Liver (tissue), 3 donors: ENCODE measurements at regions not wholly inside any gene's neighbourhood (a gene's known extent, or its start where the extent isn't known, plus 50 kb on each side); places are given as distances from the start of the nearest gene placed in this dataset.

ENCODE experiments used
- ATF3 ChIP-seq: IDR thresholded peaks from 2 replicates; pipeline ENCODE4 v1.6.1; 2016; ENCODE audit warnings: antibody characterized with exemption
- EGR1 ChIP-seq, 2 donors: IDR thresholded peaks; 2 replicates each; pipeline ENCODE4 v1.6.1; 2016 to 2018; ENCODE audit warnings: antibody characterized with exemption in 2 of 2, low read depth in 2 of 2
- NR2F2 ChIP-seq: IDR thresholded peaks from 2 replicates; pipeline ENCODE4 v1.6.1; 2016; ENCODE audit warnings: antibody characterized with exemption
- RAD21 ChIP-seq, 2 donors: IDR thresholded peaks; 2 replicates each; pipeline ENCODE4 v1.6.1; 2016; ENCODE audit warnings: antibody characterized with exemption in 2 of 2, mild to moderate bottlenecking in 2 of 2
- REST ChIP-seq: IDR thresholded peaks from 2 replicates; pipeline ENCODE4 v1.6.1; 2016; ENCODE audit warnings: antibody characterized with exemption, mild to moderate bottlenecking
- RXRA ChIP-seq, 2 donors: IDR thresholded peaks; 2 replicates each; pipeline ENCODE4 v1.6.1; 2017 to 2018; ENCODE audit warnings: antibody characterized with exemption in 2 of 2, mild to moderate bottlenecking in 1 of 2
- TF ChIP-seq, protein P1 (sequence below): fragments of 150-350 bp; IDR thresholded peaks from 2 replicates; pipeline ENCODE4 v1.5.1; 2017; ENCODE audit warnings: improper control_type of control experiment, low read depth, low read length; ENCODE audit not compliant: missing input control
- donor health status: healthy.
- donor health status: healthy.

DNA sequence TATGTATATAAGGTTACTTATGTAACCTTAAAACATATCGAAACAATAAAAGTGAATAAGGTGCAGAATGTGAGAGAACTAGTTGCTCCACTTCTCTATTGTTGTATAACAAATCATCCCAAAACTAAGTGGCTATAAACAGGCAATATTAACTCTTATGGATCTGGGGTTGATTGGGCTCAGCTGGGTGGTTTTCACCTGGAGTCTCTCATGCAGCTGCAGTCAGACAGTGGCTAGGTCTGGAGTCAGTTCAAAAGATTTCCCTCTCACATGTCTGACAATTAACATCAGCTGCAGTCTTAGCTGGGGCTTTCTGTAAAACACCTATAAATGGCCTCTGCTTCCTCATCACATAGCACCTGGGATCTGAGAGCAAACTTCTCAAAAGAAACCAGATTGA is 288.4 kb upstream of the SASH1 start:
- TF ChIP-seq, protein P1, sequence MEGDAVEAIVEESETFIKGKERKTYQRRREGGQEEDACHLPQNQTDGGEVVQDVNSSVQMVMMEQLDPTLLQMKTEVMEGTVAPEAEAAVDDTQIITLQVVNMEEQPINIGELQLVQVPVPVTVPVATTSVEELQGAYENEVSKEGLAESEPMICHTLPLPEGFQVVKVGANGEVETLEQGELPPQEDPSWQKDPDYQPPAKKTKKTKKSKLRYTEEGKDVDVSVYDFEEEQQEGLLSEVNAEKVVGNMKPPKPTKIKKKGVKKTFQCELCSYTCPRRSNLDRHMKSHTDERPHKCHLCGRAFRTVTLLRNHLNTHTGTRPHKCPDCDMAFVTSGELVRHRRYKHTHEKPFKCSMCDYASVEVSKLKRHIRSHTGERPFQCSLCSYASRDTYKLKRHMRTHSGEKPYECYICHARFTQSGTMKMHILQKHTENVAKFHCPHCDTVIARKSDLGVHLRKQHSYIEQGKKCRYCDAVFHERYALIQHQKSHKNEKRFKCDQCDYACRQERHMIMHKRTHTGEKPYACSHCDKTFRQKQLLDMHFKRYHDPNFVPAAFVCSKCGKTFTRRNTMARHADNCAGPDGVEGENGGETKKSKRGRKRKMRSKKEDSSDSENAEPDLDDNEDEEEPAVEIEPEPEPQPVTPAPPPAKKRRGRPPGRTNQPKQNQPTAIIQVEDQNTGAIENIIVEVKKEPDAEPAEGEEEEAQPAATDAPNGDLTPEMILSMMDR = no peak
- TF ChIP-seq RAD21 (IDR thresholded peaks at IDR 0.05) = no peak
- TF ChIP-seq RXRA (IDR thresholded peaks at IDR 0.05) = no peak
- TF ChIP-seq REST = no peak
- TF ChIP-seq NR2F2 = no peak
- TF ChIP-seq EGR1 (IDR thresholded peaks at IDR 0.05; ENCODE audit: low read depth in 2 of 2) = no peak
- TF ChIP-seq ATF3 = no peak
